GM12878 (cell line): ENCODE measurements at regions not wholly inside any gene's neighbourhood (a gene's known extent, or its start where the extent isn't known, plus 50 kb on each side); places are given as distances from the start of the nearest gene placed in this dataset.
A peak's percentile ranks its signal among the peaks of the same experiment; 100 is the strongest.

Source experiments
- ATAC-seq: fragments of 200-7000 bp; cut with Tn5 transposase; 3 replicates; pipeline ENCODE4 v1.9.1; 2020; ENCODE audit warnings: mild to moderate bottlenecking, moderate library complexity
- BruUV-seq: library from RNA; stranded (reverse); fragments of 400-500 nt; replicated peaks from 2 replicates; lab custom pipeline; 2021; lab: Mats Ljungman, UMichigan
- CTCF ChIA-PET: fragments of 300-600 bp; sonication (Branson Sonifier 250); formaldehyde crosslinking; extraction: SDS; loops from one replicate; lab custom pipeline; 2021; ENCODE audit warnings: inconsistent platforms; lab: Yijun Ruan, JAX
- POLR2A ChIA-PET: fragments of 350-600 bp; formaldehyde crosslinking; extraction: SDS; loops from one replicate; lab custom pipeline; 2021; ENCODE audit warnings: inconsistent platforms; lab: Charles Lee
- RAD21 ChIA-PET: fragments of 300-600 bp; sonication (Branson Sonifier 250); formaldehyde crosslinking; loops from one replicate; lab custom pipeline; 2023; ENCODE audit warnings: antibody characterized with exemption; ENCODE audit not compliant: unreplicated experiment; lab: Charles Lee
- SMC1A ChIA-PET: fragments of 300-600 bp; sonication (Branson Sonifier 250); formaldehyde crosslinking; loops from one replicate; lab custom pipeline; 2023; ENCODE audit not compliant: unreplicated experiment, uncharacterized antibody; lab: Charles Lee
- DNase-seq: peaks from one replicate; pipeline ENCODE4 v3.0.0-alpha.2; 2011; ENCODE audit warnings: low read depth, low spot score
- FAIRE-seq: peaks from 3 replicates; lab custom pipeline; 2011; peaks lifted over from hg19 to GRCh38; lab: Jason Lieb, UNC
- H2AFZ ChIP-seq: 2 replicates; pipeline ENCODE4 v1.6.0; 2011; ENCODE audit warnings: low read depth, low read length, control low read depth; ENCODE audit not compliant: control insufficient read depth
- H3K27ac ChIP-seq: 2 replicates; pipeline ENCODE4 v1.5.1; 2011; ENCODE audit warnings: control low read depth; ENCODE audit not compliant: control insufficient read depth, insufficient read depth
- H3K27me3 ChIP-seq, 2 experiments: replicated peaks in 1 of 2; 2 replicates each; pipeline versions ENCODE4 v1.6.0 to v1.6.1; 2011; ENCODE audit warnings: low read length in 1 of 2; ENCODE audit not compliant: control insufficient read depth in 2 of 2, insufficient read depth in 2 of 2
- H3K36me3 ChIP-seq, 2 experiments: 2 replicates each; pipeline ENCODE4 v1.5.1; 2011; ENCODE audit warnings: low read length in 1 of 2; ENCODE audit not compliant: control insufficient read depth in 2 of 2, insufficient read depth in 2 of 2
- H3K4me1 ChIP-seq: 2 replicates; pipeline ENCODE4 v1.6.1; 2011; ENCODE audit warnings: mild to moderate bottlenecking, low read length, moderate library complexity, mixed read lengths; ENCODE audit not compliant: control insufficient read depth, insufficient read depth
- H3K4me2 ChIP-seq: 2 replicates; pipeline ENCODE4 v1.6.0; 2011; ENCODE audit warnings: control low read depth; ENCODE audit not compliant: control insufficient read depth, insufficient read depth
- H3K4me3 ChIP-seq: fragments of 200-600 bp; sonication (generic); 2 replicates; pipeline ENCODE4 v1.5.1; 2016
- H3K79me2 ChIP-seq: 2 replicates; pipeline ENCODE4 v1.6.0; 2011; ENCODE audit warnings: low read length; ENCODE audit not compliant: control insufficient read depth, insufficient read depth
- H3K9ac ChIP-seq: 2 replicates; pipeline ENCODE4 v1.8.0; 2011; ENCODE audit warnings: low read length, control low read depth, mixed read lengths; ENCODE audit not compliant: control insufficient read depth, insufficient read depth
- H3K9me3 ChIP-seq: replicated peaks from 3 replicates; pipeline ENCODE4 v1.5.1; 2011; ENCODE audit warnings: mild to moderate bottlenecking, low read length; ENCODE audit not compliant: control insufficient read depth, insufficient read depth
- H4K20me1 ChIP-seq: 2 replicates; pipeline ENCODE4 v1.6.0; 2011; ENCODE audit not compliant: control insufficient read depth, insufficient read depth
- BRCA1 ChIP-seq: IDR thresholded peaks from 2 replicates; pipeline ENCODE4 v1.6.1; 2011; ENCODE audit warnings: low read depth, low read length, improper control_type of control experiment
- E4F1 ChIP-seq: fragments of 450-650 bp; IDR thresholded peaks from 2 replicates; pipeline ENCODE4 v1.6.1; 2018; ENCODE audit warnings: borderline replicate concordance, mild to moderate bottlenecking; ENCODE audit not compliant: partially characterized antibody
- ESRRA ChIP-seq: IDR thresholded peaks from 2 replicates; pipeline ENCODE4 v1.6.1; 2012; ENCODE audit warnings: mild to moderate bottlenecking, low read length, improper control_type of control experiment
- NFYB ChIP-seq: IDR thresholded peaks from 2 replicates; pipeline ENCODE4 v1.6.1; 2011; ENCODE audit warnings: low read depth, mild to moderate bottlenecking, low read length, improper control_type of control experiment, moderate library complexity; ENCODE audit not compliant: insufficient read depth
- NR2F1 ChIP-seq: fragments of 450-650 bp; conservative IDR thresholded peaks from 2 replicates; pipeline ENCODE4 v1.6.1; 2017; ENCODE audit warnings: mild to moderate bottlenecking
- PRDM15 ChIP-seq: fragments of 450-650 bp; formaldehyde crosslinking; IDR thresholded peaks from 2 replicates; pipeline ENCODE4 v1.4.0; 2020; ENCODE audit warnings: mild to moderate bottlenecking, moderate library complexity
- WGBS: methylation state at CpG from one replicate; pipeline ENCODE4 v1.1.6; 2016; ENCODE audit warnings: low lambda C conversion rate; ENCODE audit not compliant: insufficient replicate concordance, insufficient coverage; ENCODE audit errors: missing lambda C conversion rate; 5-methylcytosine and 5-hydroxymethylcytosine counted together
- in situ Hi-C: fragments of 300-500 bp; cut with MboI; formaldehyde crosslinking; loops from 9 replicates; pipeline ENCODE4 v1.14.3; 2018; ENCODE audit warnings: mixed read lengths
- intact Hi-C: fragments of 100-400 bp; cut with micrococcal nuclease; formaldehyde crosslinking; loops from one replicate; pipeline ENCODE4 v1.14.2; 2022; ENCODE audit not compliant: unreplicated experiment

GRCh38 chrX:120014354-120015130 lies 62.9 kb downstream of the RHOXF2B start (continued):
- TF ChIP-seq E4F1: no peak
- TF ChIP-seq ESRRA: no peak
- no peak for TF ChIP-seq PRDM15
- TF ChIP-seq BRCA1: no peak

- no peaks in the 10 kb centered on the region for H3K4me1 ChIP-seq
- in situ Hi-C loops: no loop called here
- no peaks in the 10 kb centered on the region for H3K36me3 ChIP-seq
- peaks cover 2 to 8% of the 10 kb centered on the region in 2 experiments; a peak in 3 of 4 replicates for H3K27me3 ChIP-seq
- WGBS: 23% methylated on average over 6 of the region's 6 CpGs
- no peak for DNase-seq
- no TSS peak for BruUV-seq
- SMC1A ChIA-PET: no interaction called here
- H3K79me2 ChIP-seq: no peaks in the 10 kb centered on the region
- no peak for ATAC-seq
- H3K27ac ChIP-seq: no peak overlapping the region
- POLR2A ChIA-PET: no interaction called here
- H2AFZ ChIP-seq: no peak overlapping the region
- RAD21 ChIA-PET: no interaction called here
- no peak overlapping the region for H3K9ac ChIP-seq
- H4K20me1 ChIP-seq: no peaks in the 10 kb centered on the region
- TF ChIP-seq NFYB (0 out of 2 replicates have a peak, but pooled peaks have one; percentile 39), NR2F1 (no peak)
- TF ChIP-seq, all 136 proteins: peak for 1
- Histone ChIP-seq H3K9me3 (no peaks in the 10 kb centered on the region; the same call in 2 of the 3 replicates), H3K4me3 (no peak overlapping the region), H3K4me2 (no peak overlapping the region)
- no peak for FAIRE-seq
- intact Hi-C loops: no loop called here
- CTCF ChIA-PET: interaction anchor here (1.3 kb wide), 1 partner anchor 21 kb away, joined by 4 read pairs; no protein-coding TSS in a partner anchor
Observed at GRCh38 chrX:120001787-120002186, 58.2 kb upstream of the NKAP start.
